ENCODE measurements at regions not wholly inside any gene's neighbourhood (a gene's known extent, or its start where the extent isn't known, plus 50 kb on each side); places are given as distances from the start of the nearest gene placed in this dataset.

GRCh38 chr14:104333646-104334423 is 195.4 kb downstream of the KIF26A start:
- DNase-seq (ENCODE audit: low spot score) = no peak
- TF ChIP-seq, protein P1, sequence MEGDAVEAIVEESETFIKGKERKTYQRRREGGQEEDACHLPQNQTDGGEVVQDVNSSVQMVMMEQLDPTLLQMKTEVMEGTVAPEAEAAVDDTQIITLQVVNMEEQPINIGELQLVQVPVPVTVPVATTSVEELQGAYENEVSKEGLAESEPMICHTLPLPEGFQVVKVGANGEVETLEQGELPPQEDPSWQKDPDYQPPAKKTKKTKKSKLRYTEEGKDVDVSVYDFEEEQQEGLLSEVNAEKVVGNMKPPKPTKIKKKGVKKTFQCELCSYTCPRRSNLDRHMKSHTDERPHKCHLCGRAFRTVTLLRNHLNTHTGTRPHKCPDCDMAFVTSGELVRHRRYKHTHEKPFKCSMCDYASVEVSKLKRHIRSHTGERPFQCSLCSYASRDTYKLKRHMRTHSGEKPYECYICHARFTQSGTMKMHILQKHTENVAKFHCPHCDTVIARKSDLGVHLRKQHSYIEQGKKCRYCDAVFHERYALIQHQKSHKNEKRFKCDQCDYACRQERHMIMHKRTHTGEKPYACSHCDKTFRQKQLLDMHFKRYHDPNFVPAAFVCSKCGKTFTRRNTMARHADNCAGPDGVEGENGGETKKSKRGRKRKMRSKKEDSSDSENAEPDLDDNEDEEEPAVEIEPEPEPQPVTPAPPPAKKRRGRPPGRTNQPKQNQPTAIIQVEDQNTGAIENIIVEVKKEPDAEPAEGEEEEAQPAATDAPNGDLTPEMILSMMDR (IDR thresholded peaks at IDR 0.05; ENCODE audit: extremely low read depth, missing control alignments) = no peak

GRCh38 chr14:104334424-104335161 is 196.2 kb downstream of the KIF26A start:
- no peak for DNase-seq (ENCODE audit: low spot score)
- TF ChIP-seq, protein P1 (IDR thresholded peaks at IDR 0.05; ENCODE audit: extremely low read depth, missing control alignments) = no peak

GRCh38 chr14:104335176-104335575 is 196.8 kb downstream of the KIF26A start:
- TF ChIP-seq, protein P1 (IDR thresholded peaks at IDR 0.05; ENCODE audit: extremely low read depth, missing control alignments) = no peak
- DNase-seq (ENCODE audit: low spot score) = no peak

DNA sequence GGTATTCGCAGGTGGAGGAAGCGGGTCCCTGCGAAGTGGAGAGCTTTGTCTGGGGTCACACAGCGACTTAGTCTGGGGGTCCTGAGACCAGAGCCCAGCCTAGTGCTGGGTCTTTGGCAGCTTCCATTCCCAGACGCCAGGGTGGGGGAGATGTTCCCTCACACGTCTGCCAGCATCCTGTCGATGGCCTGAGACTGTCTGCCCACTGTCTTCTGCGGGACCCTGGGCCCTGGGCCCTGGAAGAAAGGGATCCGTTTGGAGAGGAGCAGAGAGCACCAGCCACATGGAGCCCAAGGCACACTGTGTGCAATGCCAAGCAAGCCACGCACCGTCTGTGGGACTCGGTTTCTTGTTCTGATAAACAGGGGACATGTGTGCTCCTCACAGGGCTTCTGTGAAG is 197.2 kb downstream of the KIF26A start:
- DNase-seq (ENCODE audit: low spot score) = no peak
- TF ChIP-seq, protein P1 (IDR thresholded peaks at IDR 0.05; ENCODE audit: extremely low read depth, missing control alignments) = no peak

- TF ChIP-seq, protein P1 (IDR thresholded peaks at IDR 0.05; ENCODE audit: extremely low read depth, missing control alignments) = no peak
- no peak for DNase-seq (ENCODE audit: low spot score)
Measured at GRCh38 chr14:104337351-104337750, 199.0 kb downstream of the KIF26A start.

DNA sequence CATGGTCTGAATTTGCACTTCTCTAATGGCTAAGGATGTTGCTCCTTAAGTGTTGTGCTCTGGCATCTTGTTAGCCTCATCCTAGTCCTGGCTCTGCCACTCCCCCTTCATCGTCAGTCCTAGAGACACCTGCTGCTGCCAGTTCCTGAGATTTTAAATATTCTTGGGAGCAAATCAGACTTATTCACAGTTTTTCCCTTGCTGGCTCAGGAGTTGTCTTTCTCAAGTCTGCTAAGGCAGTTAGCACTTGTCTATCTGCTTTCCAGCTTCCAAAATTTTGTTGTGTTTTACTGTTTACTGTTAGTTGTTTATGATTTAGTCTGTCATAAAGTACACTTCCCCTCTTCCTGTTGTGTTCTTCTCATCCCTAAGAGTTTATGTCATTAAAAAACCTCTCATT is 201.0 kb downstream of the KIF26A start:
- no peak for DNase-seq (ENCODE audit: low spot score)
- TF ChIP-seq, protein P1 (IDR thresholded peaks at IDR 0.05; ENCODE audit: extremely low read depth, missing control alignments) = no peak

- TF ChIP-seq, protein P1 (IDR thresholded peaks at IDR 0.05; ENCODE audit: extremely low read depth, missing control alignments) = no peak
- no peak for DNase-seq (ENCODE audit: low spot score)
Measured at GRCh38 chr14:104339829-104340228, 201.4 kb downstream of the KIF26A start.

Measured in GM20000 (cell line).